COLO668 (cell line): ENCODE measurements at regions not wholly inside any gene's neighbourhood (a gene's known extent, or its start where the extent isn't known, plus 50 kb on each side); places are given as distances from the start of the nearest gene placed in this dataset.

Experiments
- DNase-seq: peaks from one replicate; lab custom pipeline; 2025; ENCODE audit not compliant: unreplicated experiment; lab: John Stamatoyannopoulos, UW

GRCh38 chr10:91035650-91036292 lies 114.9 kb upstream of the ANKRD1 start:
- DNase-seq = no peak

- DNase-seq = no peak
Measured at GRCh38 chr10:91036807-91037411, 116.0 kb upstream of the ANKRD1 start.

GRCh38 chr10:91038971-91039370 lies 118.1 kb upstream of the ANKRD1 start:
- DNase-seq = no peak

- no peak for DNase-seq
Measured at GRCh38 chr10:91040343-91040742, 119.5 kb upstream of the ANKRD1 start.

GRCh38 chr10:91042069-91042468 lies 121.2 kb upstream of the ANKRD1 start:
- DNase-seq = no peak

- DNase-seq = no peak
Measured at GRCh38 chr10:91043173-91043910, 122.5 kb upstream of the ANKRD1 start.

GRCh38 chr10:91046869-91047268 lies 126.0 kb upstream of the ANKRD1 start:
- no peak for DNase-seq

- DNase-seq = no peak
Measured at GRCh38 chr10:91048380-91048779, 127.5 kb upstream of the ANKRD1 start.

GRCh38 chr10:91049296-91049987 lies 128.6 kb upstream of the ANKRD1 start:
- no peak for DNase-seq

- DNase-seq = no peak
Measured at GRCh38 chr10:91049988-91050360, 129.1 kb upstream of the ANKRD1 start.

GRCh38 chr10:91050371-91051034 lies 129.6 kb upstream of the ANKRD1 start:
- DNase-seq = no peak

GRCh38 chr10:91051829-91052228 lies 130.9 kb upstream of the ANKRD1 start:
- no peak for DNase-seq

GRCh38 chr10:91054325-91054724 lies 133.4 kb upstream of the ANKRD1 start:
- no peak for DNase-seq

- no peak for DNase-seq
Measured at GRCh38 chr10:91061187-91061586, 140.3 kb upstream of the ANKRD1 start.

GRCh38 chr10:91061608-91062007 lies 140.7 kb upstream of the ANKRD1 start:
- no peak for DNase-seq

- no peak for DNase-seq
Measured at GRCh38 chr10:91062091-91062490, 141.2 kb upstream of the ANKRD1 start.

- DNase-seq = no peak
Measured at GRCh38 chr10:91071786-91072185, 148.7 kb upstream of the PCGF5 start.

GRCh38 chr10:91073286-91073979 lies 147.0 kb upstream of the PCGF5 start:
- no peak for DNase-seq

GRCh38 chr10:91076991-91077548 lies 143.4 kb upstream of the PCGF5 start:
- no peak for DNase-seq

- no peak for DNase-seq
Measured at GRCh38 chr10:91077549-91078071, 142.9 kb upstream of the PCGF5 start.
